ENCODE measurements at regions not wholly inside any gene's neighbourhood (a gene's known extent, or its start where the extent isn't known, plus 50 kb on each side); places are given as distances from the start of the nearest gene placed in this dataset.
"Not testable (repeated sequence)": the region's sequence is repeated elsewhere in the genome, so short reads cannot be mapped to it uniquely, and the experiment has no call there.

- Histone ChIP-seq H3K4me3 (ENCODE audit: low read length) (no peak overlapping the region), H3K27me3 (ENCODE audit: low read length) (no peaks in the 10 kb centered on the region), H3K9ac (ENCODE audit: low read length) (no peak overlapping the region), H2AFZ (ENCODE audit: low read length) (no peak overlapping the region), H3K9me3 (ENCODE audit: low read length) (no peaks in the 10 kb centered on the region), H3K4me1 (ENCODE audit: low read length) (peaks cover 12% of the 10 kb centered on the region), H3K36me3 (ENCODE audit: insufficient read depth, low read length) (no peaks in the 10 kb centered on the region), H3K4me2 (ENCODE audit: low read depth, low read length, poor library complexity, severe bottlenecking) (no peak overlapping the region), H3K27ac (ENCODE audit: low read length) (no peak overlapping the region), H3K79me2 (ENCODE audit: low read length) (no peaks in the 10 kb centered on the region), H3K9me2 (replicated peaks; ENCODE audit: insufficient read depth, low read length) (no peaks in the 10 kb centered on the region), H4K20me1 (ENCODE audit: insufficient read depth, low read depth, low read length) (no peaks in the 10 kb centered on the region)
- DNase-seq = no peak
Measured at GRCh38 chr22:48721395-48721669, 1106.3 kb downstream of the BRD1 start.

DNA sequence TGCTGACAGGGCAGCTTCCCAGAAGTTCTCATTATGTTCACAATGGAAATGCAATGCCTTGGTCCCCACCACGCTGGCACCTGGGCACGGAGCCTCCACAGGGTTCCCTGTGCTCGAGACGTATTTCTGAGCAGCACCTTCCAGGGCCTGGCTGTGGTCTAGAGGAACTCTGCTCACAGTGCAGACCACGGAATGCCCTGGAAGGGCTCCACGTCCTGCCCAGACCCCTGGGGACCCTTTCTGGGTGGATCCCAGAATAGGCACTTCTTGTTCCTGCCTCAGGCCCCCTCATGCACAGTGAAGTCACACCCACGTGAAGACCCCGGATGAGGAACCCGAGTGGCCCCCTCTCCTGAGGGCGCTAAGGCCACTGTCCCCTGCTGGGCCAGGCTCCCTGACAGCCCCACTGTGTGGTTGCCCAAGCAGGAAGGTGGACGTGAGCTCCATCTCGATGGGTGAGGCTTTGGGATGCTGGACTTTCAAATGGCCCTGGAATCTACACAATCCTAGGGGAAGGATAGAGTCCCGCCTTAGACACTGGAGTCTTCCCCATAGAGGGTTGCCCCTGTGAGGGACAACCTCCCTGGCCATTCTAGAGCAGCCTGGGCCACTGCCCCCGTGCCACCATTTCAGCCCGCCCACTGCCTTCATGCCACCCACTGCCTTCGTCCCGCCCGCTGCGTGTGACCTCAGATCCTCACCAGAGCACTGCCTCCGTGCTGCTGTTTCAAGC lies 1106.8 kb downstream of the BRD1 start:
- Histone ChIP-seq H3K9me3 (ENCODE audit: low read length) (no peaks in the 10 kb centered on the region), H3K27me3 (ENCODE audit: low read length) (no peaks in the 10 kb centered on the region), H3K9me2 (replicated peaks; ENCODE audit: insufficient read depth, low read length) (no peaks in the 10 kb centered on the region), H3K4me1 (ENCODE audit: low read length) (peaks cover 12% of the 10 kb centered on the region), H3K27ac (ENCODE audit: low read length) (no peak overlapping the region), H3K36me3 (ENCODE audit: insufficient read depth, low read length) (no peaks in the 10 kb centered on the region), H3K4me2 (ENCODE audit: low read depth, low read length, poor library complexity, severe bottlenecking) (no peak overlapping the region), H3K79me2 (ENCODE audit: low read length) (no peaks in the 10 kb centered on the region), H4K20me1 (ENCODE audit: insufficient read depth, low read depth, low read length) (no peaks in the 10 kb centered on the region), H3K4me3 (ENCODE audit: low read length) (no peak overlapping the region), H2AFZ (ENCODE audit: low read length) (no peak overlapping the region), H3K9ac (ENCODE audit: low read length) (no peak overlapping the region)
- DNase-seq = no peak

DNA sequence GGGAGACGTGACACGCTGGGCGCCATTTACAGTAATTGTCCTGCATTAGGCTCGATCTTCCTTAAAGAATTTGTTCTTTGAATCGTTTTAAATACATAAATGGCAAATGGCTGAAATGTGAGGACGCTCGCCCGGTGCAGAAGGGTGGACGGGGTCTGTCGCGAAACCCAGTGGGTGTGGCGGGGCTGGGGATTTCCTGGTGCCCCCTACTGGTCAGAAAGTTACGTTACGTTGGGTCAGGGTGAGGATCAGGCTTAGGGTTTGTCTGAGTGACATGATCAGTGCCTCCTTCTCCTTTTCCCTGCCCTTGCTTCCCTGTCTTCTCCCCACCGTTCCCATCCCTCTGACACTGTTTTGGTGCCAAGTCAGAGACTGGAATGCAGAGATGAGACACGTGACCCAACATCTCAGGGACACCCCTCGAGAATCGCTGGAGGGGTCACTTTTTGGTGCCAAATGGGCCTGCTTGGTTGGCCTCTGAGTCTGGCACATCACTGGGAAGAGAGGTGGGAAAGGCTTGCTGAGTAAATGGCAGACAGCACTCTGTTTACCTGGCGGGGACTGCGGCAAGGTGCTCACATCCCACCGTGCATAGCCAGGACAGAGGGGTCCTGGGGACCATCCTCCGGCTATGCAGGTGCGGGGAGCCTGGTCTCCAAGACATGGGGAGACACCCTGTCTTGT lies 1107.6 kb downstream of the BRD1 start:
- Histone ChIP-seq H3K27me3 (ENCODE audit: low read length) (no peaks in the 10 kb centered on the region), H3K9me2 (replicated peaks; ENCODE audit: insufficient read depth, low read length) (no peaks in the 10 kb centered on the region), H3K9ac (ENCODE audit: low read length) (no peak overlapping the region), H3K4me2 (ENCODE audit: low read depth, low read length, poor library complexity, severe bottlenecking) (no peak overlapping the region), H3K9me3 (ENCODE audit: low read length) (no peaks in the 10 kb centered on the region), H3K36me3 (ENCODE audit: insufficient read depth, low read length) (no peaks in the 10 kb centered on the region), H3K4me1 (ENCODE audit: low read length) (peaks cover 9% of the 10 kb centered on the region), H3K27ac (ENCODE audit: low read length) (no peak overlapping the region), H4K20me1 (ENCODE audit: insufficient read depth, low read depth, low read length) (no peaks in the 10 kb centered on the region), H3K79me2 (ENCODE audit: low read length) (no peaks in the 10 kb centered on the region), H2AFZ (ENCODE audit: low read length) (no peak overlapping the region), H3K4me3 (ENCODE audit: low read length) (no peak overlapping the region)
- peak; percentile 61 for DNase-seq

- Histone ChIP-seq H2AFZ (ENCODE audit: low read length) (no peak overlapping the region), H3K27me3 (ENCODE audit: low read length) (no peaks in the 10 kb centered on the region), H3K27ac (ENCODE audit: low read length) (no peak overlapping the region), H3K79me2 (ENCODE audit: low read length) (no peaks in the 10 kb centered on the region), H3K9me2 (replicated peaks; ENCODE audit: insufficient read depth, low read length) (no peaks in the 10 kb centered on the region), H3K9me3 (ENCODE audit: low read length) (no peaks in the 10 kb centered on the region), H3K9ac (ENCODE audit: low read length) (no peak overlapping the region), H4K20me1 (ENCODE audit: insufficient read depth, low read depth, low read length) (no peaks in the 10 kb centered on the region), H3K4me1 (ENCODE audit: low read length) (no peaks in the 10 kb centered on the region), H3K4me2 (ENCODE audit: low read depth, low read length, poor library complexity, severe bottlenecking) (no peak overlapping the region), H3K36me3 (ENCODE audit: insufficient read depth, low read length) (no peaks in the 10 kb centered on the region), H3K4me3 (ENCODE audit: low read length) (no peak overlapping the region)
- DNase-seq = no peak
Measured at GRCh38 chr22:48718818-48719500, 1108.7 kb downstream of the BRD1 start.

- Histone ChIP-seq H3K9ac (ENCODE audit: low read length) (no peak overlapping the region), H3K79me2 (ENCODE audit: low read length) (no peaks in the 10 kb centered on the region), H3K4me1 (ENCODE audit: low read length) (no peaks in the 10 kb centered on the region), H4K20me1 (ENCODE audit: insufficient read depth, low read depth, low read length) (no peaks in the 10 kb centered on the region), H3K9me2 (replicated peaks; ENCODE audit: insufficient read depth, low read length) (no peaks in the 10 kb centered on the region), H3K4me2 (ENCODE audit: low read depth, low read length, poor library complexity, severe bottlenecking) (no peak overlapping the region), H3K9me3 (ENCODE audit: low read length) (no peaks in the 10 kb centered on the region), H2AFZ (ENCODE audit: low read length) (no peak overlapping the region), H3K27ac (ENCODE audit: low read length) (no peak overlapping the region), H3K4me3 (ENCODE audit: low read length) (no peak overlapping the region), H3K27me3 (ENCODE audit: low read length) (no peaks in the 10 kb centered on the region), H3K36me3 (ENCODE audit: insufficient read depth, low read length) (no peaks in the 10 kb centered on the region)
- peak; percentile 23 for DNase-seq
Measured at GRCh38 chr22:48717883-48718817, 1109.5 kb downstream of the BRD1 start.

DNA sequence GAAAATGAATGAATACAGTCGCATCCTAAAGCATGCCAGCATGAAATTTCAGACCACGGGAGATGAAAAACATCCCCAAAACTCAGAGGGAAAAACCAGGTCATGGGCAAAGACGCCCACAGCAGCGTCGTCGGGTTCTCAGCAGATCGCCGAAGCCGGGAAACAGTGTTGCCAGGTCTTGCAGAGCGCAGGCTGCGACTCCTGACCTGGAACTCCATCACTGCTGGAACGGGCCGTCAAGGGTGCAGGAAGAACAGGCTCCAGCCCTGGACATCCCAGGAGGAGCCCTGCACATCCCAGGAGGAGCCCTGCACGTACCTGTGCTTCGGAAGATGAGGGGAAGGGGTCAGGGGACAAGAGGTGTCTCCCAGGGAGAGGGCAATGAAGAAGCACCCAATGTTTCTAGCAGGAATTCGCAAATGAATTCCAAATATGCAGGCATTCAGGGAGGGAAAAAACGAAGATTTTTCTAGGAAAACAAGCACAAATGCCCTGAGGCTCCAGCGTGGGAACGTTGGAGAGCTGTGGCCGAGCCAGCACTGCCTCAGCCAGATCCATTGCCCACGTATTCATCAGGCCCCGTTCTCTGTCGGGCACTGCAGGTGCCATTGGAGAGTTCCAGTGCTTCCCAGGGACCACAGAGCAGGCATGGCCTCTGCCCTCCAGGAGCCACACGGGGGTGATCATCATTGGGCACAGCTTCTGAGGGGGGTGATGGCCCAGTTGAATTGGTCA lies 1110.4 kb downstream of the BRD1 start:
- Histone ChIP-seq H3K4me3 (ENCODE audit: low read length) (no peak overlapping the region), H3K4me1 (ENCODE audit: low read length) (no peaks in the 10 kb centered on the region), H4K20me1 (ENCODE audit: insufficient read depth, low read depth, low read length) (no peaks in the 10 kb centered on the region), H2AFZ (ENCODE audit: low read length) (no peak overlapping the region), H3K9me3 (ENCODE audit: low read length) (no peaks in the 10 kb centered on the region), H3K79me2 (ENCODE audit: low read length) (no peaks in the 10 kb centered on the region), H3K27ac (ENCODE audit: low read length) (no peak overlapping the region), H3K4me2 (ENCODE audit: low read depth, low read length, poor library complexity, severe bottlenecking) (no peak overlapping the region), H3K36me3 (ENCODE audit: insufficient read depth, low read length) (no peaks in the 10 kb centered on the region), H3K9ac (ENCODE audit: low read length) (no peak overlapping the region), H3K9me2 (replicated peaks; ENCODE audit: insufficient read depth, low read length) (no peaks in the 10 kb centered on the region), H3K27me3 (ENCODE audit: low read length) (no peaks in the 10 kb centered on the region)
- DNase-seq = no peak

GRCh38 chr22:48716154-48716553 lies 1111.5 kb downstream of the BRD1 start:
- H3K36me3 ChIP-seq (ENCODE audit: insufficient read depth, low read length); H3K4me1 ChIP-seq (ENCODE audit: low read length); H3K9me3 ChIP-seq (ENCODE audit: low read length); H3K9me2 ChIP-seq (replicated peaks; ENCODE audit: insufficient read depth, low read length); H3K9ac ChIP-seq (ENCODE audit: low read length); H3K4me2 ChIP-seq (ENCODE audit: low read depth, low read length, poor library complexity, severe bottlenecking); H2AFZ ChIP-seq (ENCODE audit: low read length); H3K27ac ChIP-seq (ENCODE audit: low read length); H3K4me3 ChIP-seq (ENCODE audit: low read length); DNase-seq; H4K20me1 ChIP-seq (ENCODE audit: insufficient read depth, low read depth, low read length); H3K79me2 ChIP-seq (ENCODE audit: low read length); H3K27me3 ChIP-seq (ENCODE audit: low read length): not testable (repeated sequence)

All from Karpas-422 (cell line).